Lower lobe of right lung (tissue), 2 donors: ENCODE measurements at regions not wholly inside any gene's neighbourhood (a gene's known extent, or its start where the extent isn't known, plus 50 kb on each side); places are given as distances from the start of the nearest gene placed in this dataset.

Experiments
- ATAC-seq, 2 donors: fragments of 200-7000 bp; cut with Tn5 transposase; one replicate each; pipeline ENCODE4 v1.9.1; 2020 to 2022; ENCODE audit warnings: mild to moderate bottlenecking in 2 of 2, moderate library complexity in 2 of 2
- DNase-seq: peaks from one replicate; pipeline ENCODE4 v3.0.0-alpha.2; 2020
- H3K27ac ChIP-seq: fragments of 200-600 bp; one replicate; pipeline ENCODE4 v1.8.0; 2022
- H3K27me3 ChIP-seq: fragments of 200-600 bp; one replicate; pipeline ENCODE4 v1.8.0; 2022; ENCODE audit warnings: low read depth
- H3K36me3 ChIP-seq: fragments of 200-600 bp; one replicate; pipeline ENCODE4 v1.8.0; 2022; ENCODE audit warnings: mild to moderate bottlenecking
- H3K4me1 ChIP-seq: fragments of 200-600 bp; one replicate; pipeline ENCODE4 v1.8.0; 2022
- H3K4me3 ChIP-seq: fragments of 200-600 bp; one replicate; pipeline ENCODE4 v1.8.0; 2022; ENCODE audit warnings: mild to moderate bottlenecking
- H3K9me3 ChIP-seq: fragments of 200-600 bp; one replicate; pipeline ENCODE4 v1.8.0; 2022
- CTCF ChIP-seq: fragments of 200-600 bp; IDR thresholded peaks from one replicate; pipeline ENCODE4 v1.8.0; 2022; ENCODE audit warnings: antibody characterized with exemption, mild to moderate bottlenecking
- intact Hi-C: fragments of 100-400 bp; cut with DNase I; formaldehyde crosslinking; loops from one replicate; pipeline ENCODE4 v1.11.0; 2022
- donor health status: DM: no; HTN: yes; CAD: no; lungs with severe emphysema.

- Histone ChIP-seq H3K9me3 (peaks cover 21% of the 10 kb centered on the region), H3K27me3 (no peaks in the 10 kb centered on the region), H3K27ac (no peak overlapping the region), H3K4me1 (no peaks in the 10 kb centered on the region), H3K4me3 (no peak overlapping the region), H3K36me3 (no peaks in the 10 kb centered on the region)
- intact Hi-C loops = no loop called here
- DNase-seq (no peak), ATAC-seq (no peak)
- TF ChIP-seq CTCF = no peak
Measured at GRCh38 chr14:54094765-54095164, 138.1 kb upstream of the BMP4 start.

GRCh38 chr14:54098536-54098935 lies 141.9 kb upstream of the BMP4 start:
- no peaks in the 10 kb centered on the region for H3K4me1 ChIP-seq
- DNase-seq (no peak), ATAC-seq (no peak)
- H3K36me3 ChIP-seq = no peaks in the 10 kb centered on the region
- H3K27ac ChIP-seq = no peak overlapping the region
- TF ChIP-seq CTCF = no peak
- no peaks in the 10 kb centered on the region for H3K27me3 ChIP-seq
- intact Hi-C loops = no loop called here
- peaks cover 17% of the 10 kb centered on the region for H3K9me3 ChIP-seq
- no peak overlapping the region for H3K4me3 ChIP-seq

- TF ChIP-seq CTCF = no peak
- Histone ChIP-seq H3K27ac (no peak overlapping the region), H3K9me3 (no peaks in the 10 kb centered on the region), H3K27me3 (no peaks in the 10 kb centered on the region), H3K4me1 (no peaks in the 10 kb centered on the region), H3K36me3 (no peaks in the 10 kb centered on the region), H3K4me3 (no peak overlapping the region)
- intact Hi-C loops = no loop called here
- ATAC-seq (no peak), DNase-seq (no peak)
Measured at GRCh38 chr14:54102051-54102456, 145.4 kb upstream of the BMP4 start.

- Histone ChIP-seq H3K27ac (no peak overlapping the region), H3K27me3 (no peaks in the 10 kb centered on the region), H3K4me1 (peaks cover under 1% of the 10 kb centered on the region), H3K4me3 (no peak overlapping the region), H3K9me3 (no peaks in the 10 kb centered on the region), H3K36me3 (no peaks in the 10 kb centered on the region)
- intact Hi-C loops = no loop called here
- DNase-seq = no peak
- no peak for ATAC-seq
- TF ChIP-seq CTCF = no peak
Measured at GRCh38 chr14:54102530-54102929, 145.9 kb upstream of the BMP4 start.

GRCh38 chr14:54104601-54105145 lies 148.0 kb upstream of the BMP4 start:
- H3K9me3 ChIP-seq = no peaks in the 10 kb centered on the region
- no peak overlapping the region for H3K27ac ChIP-seq
- DNase-seq (no peak), ATAC-seq (no peak)
- peaks cover 12% of the 10 kb centered on the region for H3K4me1 ChIP-seq
- no peak overlapping the region for H3K4me3 ChIP-seq
- intact Hi-C loops = no loop called here
- no peaks in the 10 kb centered on the region for H3K27me3 ChIP-seq
- H3K36me3 ChIP-seq = no peaks in the 10 kb centered on the region
- TF ChIP-seq CTCF = no peak

GRCh38 chr14:54105406-54105805 lies 148.8 kb upstream of the BMP4 start:
- Histone ChIP-seq H3K4me1 (peaks cover 12% of the 10 kb centered on the region), H3K36me3 (no peaks in the 10 kb centered on the region), H3K9me3 (no peaks in the 10 kb centered on the region), H3K27me3 (no peaks in the 10 kb centered on the region), H3K27ac (no peak overlapping the region), H3K4me3 (no peak overlapping the region)
- DNase-seq = no peak
- ATAC-seq = no peak
- intact Hi-C loops = no loop called here
- TF ChIP-seq CTCF = no peak
